ENCODE measurements at regions not wholly inside any gene's neighbourhood (a gene's known extent, or its start where the extent isn't known, plus 50 kb on each side); places are given as distances from the start of the nearest gene placed in this dataset.

- TF ChIP-seq CTCF (IDR thresholded peaks at IDR 0.05) (no peak), EZH2 (IDR thresholded peaks at IDR 0.05; ENCODE audit: borderline replicate concordance, insufficient read depth, low read depth, low read length, poor library complexity, severe bottlenecking) (no peak)
Measured at GRCh38 chr11:8745431-8746253, 63.0 kb downstream of the RPL27A start.

Measured in B cell (primary cell).